NT2/D1 (cell line): ENCODE measurements at regions not wholly inside any gene's neighbourhood (a gene's known extent, or its start where the extent isn't known, plus 50 kb on each side); places are given as distances from the start of the nearest gene placed in this dataset.

ENCODE experiments used
- YY1 ChIP-seq: IDR thresholded peaks from 2 replicates; pipeline ENCODE4 v1.6.1; 2011; ENCODE audit not compliant: insufficient read length, insufficient read depth
- ZNF274 ChIP-seq: IDR thresholded peaks from 2 replicates; pipeline ENCODE4 v1.6.1; 2011; ENCODE audit warnings: mild to moderate bottlenecking, low read depth, low read length

DNA sequence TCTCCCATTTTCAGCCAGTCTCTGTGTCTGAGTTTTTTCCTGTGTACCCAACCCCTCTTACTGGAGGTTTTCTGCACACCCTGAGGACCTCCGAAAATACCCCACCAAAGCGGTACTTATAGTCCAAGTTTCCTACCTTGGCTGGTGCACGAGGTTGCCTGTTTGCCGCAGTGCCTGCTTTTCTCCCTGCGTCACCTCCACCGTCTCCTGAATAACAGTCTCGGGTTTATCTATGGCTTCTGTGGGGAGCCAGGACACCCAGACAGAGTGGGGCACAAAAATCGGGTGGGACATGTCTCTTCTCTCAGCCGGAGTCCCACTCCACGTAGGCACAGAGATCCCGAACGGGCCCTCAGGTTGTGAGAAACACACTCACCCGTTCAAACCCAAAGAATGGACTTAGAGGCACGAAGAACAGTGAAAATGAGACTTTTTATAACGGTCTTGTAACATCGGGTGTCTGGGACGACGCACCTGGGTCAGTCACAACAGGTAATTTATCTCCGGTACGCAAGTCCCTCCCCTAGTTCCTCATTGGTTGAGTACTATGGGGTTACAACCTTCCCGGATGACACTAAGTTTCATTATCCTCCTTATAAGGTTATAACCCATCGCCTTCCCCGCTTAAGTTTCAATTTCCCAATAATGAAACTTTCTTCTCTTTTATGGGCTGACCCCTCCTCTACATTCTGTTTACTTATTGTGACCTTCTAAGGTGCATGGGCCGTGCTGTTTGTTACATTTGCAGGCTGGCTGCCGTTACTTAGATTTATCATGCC, 970.2 kb upstream of the COX7C start:
- TF ChIP-seq YY1, result no peak
- no peak for TF ChIP-seq ZNF274
